ENCODE measurements at regions not wholly inside any gene's neighbourhood (a gene's known extent, or its start where the extent isn't known, plus 50 kb on each side); places are given as distances from the start of the nearest gene placed in this dataset.

DNA sequence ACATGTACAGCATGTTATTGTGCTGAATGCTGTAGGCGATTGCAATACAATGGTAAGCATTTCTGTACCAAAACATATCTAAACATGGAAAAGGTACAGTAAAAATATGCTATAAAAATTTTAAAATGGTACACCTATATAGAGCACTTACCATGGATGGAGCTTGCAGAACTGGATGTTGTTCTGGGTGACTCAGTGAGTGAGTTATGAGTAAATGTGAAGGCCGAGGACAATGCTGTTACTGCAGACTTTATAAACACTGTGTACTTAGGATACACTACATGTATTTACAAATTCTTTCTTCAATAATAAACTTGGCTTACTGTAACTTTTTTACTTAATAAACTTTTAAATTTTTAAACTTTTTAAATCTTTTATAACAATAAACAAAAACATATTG, 473.4 kb upstream of the UBE2E3 start:
- ATAC-seq: no peak
- DNase-seq: no peak
- H3K4me3 ChIP-seq: no peak overlapping the region
- H3K9me3 ChIP-seq: no peaks in the 10 kb centered on the region
- intact Hi-C loops (cut with DNase I, micrococcal nuclease): no loop called here
- TF ChIP-seq, protein P1, sequence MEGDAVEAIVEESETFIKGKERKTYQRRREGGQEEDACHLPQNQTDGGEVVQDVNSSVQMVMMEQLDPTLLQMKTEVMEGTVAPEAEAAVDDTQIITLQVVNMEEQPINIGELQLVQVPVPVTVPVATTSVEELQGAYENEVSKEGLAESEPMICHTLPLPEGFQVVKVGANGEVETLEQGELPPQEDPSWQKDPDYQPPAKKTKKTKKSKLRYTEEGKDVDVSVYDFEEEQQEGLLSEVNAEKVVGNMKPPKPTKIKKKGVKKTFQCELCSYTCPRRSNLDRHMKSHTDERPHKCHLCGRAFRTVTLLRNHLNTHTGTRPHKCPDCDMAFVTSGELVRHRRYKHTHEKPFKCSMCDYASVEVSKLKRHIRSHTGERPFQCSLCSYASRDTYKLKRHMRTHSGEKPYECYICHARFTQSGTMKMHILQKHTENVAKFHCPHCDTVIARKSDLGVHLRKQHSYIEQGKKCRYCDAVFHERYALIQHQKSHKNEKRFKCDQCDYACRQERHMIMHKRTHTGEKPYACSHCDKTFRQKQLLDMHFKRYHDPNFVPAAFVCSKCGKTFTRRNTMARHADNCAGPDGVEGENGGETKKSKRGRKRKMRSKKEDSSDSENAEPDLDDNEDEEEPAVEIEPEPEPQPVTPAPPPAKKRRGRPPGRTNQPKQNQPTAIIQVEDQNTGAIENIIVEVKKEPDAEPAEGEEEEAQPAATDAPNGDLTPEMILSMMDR (IDR thresholded peaks at IDR 0.05): no peak
- H3K4me1 ChIP-seq (ENCODE audit: low read depth): no peaks in the 10 kb centered on the region
- H3K36me3 ChIP-seq (ENCODE audit: low read depth): no peaks in the 10 kb centered on the region

DNA sequence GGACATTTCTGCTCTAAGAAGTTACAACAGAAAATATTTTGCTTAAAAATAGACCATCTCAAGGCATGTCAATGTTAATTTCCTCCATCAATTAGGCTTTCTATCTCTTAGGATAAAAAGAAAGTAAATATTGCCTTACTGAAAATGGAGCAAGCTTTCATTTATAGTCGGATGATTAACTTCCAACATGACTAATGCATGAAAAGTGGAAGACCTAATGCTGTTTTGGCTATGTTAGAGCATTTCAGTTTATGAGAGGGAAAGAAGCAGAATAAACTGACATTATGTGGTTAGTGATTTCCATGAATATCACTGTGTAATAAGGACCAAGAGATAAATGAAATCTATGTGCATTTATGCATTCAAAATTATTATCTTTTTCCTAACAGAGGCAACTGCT, 475.2 kb upstream of the UBE2E3 start:
- TF ChIP-seq, protein P1 (IDR thresholded peaks at IDR 0.05): no peak
- Histone ChIP-seq H3K9me3 (no peaks in the 10 kb centered on the region), H3K4me1 (ENCODE audit: low read depth) (no peaks in the 10 kb centered on the region), H3K36me3 (ENCODE audit: low read depth) (no peaks in the 10 kb centered on the region), H3K4me3 (no peak overlapping the region)
- ATAC-seq (no peak), DNase-seq (no peak)
- intact Hi-C loops (cut with DNase I, micrococcal nuclease): no loop called here

DNA sequence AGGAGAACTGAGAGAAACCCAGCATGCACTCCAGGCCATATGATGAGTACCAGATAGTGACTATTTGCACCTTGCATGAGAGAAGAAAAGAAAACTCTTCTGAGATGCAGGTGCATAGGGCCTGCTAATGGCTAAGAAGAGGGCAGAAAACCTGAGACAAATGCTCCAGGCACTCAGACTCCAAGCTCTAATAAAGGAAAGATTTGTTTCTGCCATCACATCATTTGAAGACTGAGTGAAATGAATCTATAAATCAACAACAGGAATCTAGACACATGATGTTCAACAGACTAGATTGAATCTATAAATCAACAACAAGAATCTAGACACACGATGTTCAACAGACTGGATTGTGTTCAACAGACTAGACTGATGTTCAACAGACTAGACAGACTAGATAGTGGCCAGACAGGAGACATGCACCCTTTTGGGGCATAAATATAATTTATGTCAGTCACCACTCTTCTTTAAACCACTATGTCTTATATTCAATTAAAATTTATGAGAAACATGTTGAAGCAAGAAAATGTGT, 482.7 kb upstream of the UBE2E3 start:
- DNase-seq: no peak
- ATAC-seq: no peak
- intact Hi-C loops (cut with DNase I, micrococcal nuclease): no loop called here
- TF ChIP-seq, protein P1 (IDR thresholded peaks at IDR 0.05): no peak
- Histone ChIP-seq H3K36me3 (ENCODE audit: low read depth) (no peaks in the 10 kb centered on the region), H3K4me1 (ENCODE audit: low read depth) (no peaks in the 10 kb centered on the region), H3K4me3 (no peak overlapping the region), H3K9me3 (no peaks in the 10 kb centered on the region)

DNA sequence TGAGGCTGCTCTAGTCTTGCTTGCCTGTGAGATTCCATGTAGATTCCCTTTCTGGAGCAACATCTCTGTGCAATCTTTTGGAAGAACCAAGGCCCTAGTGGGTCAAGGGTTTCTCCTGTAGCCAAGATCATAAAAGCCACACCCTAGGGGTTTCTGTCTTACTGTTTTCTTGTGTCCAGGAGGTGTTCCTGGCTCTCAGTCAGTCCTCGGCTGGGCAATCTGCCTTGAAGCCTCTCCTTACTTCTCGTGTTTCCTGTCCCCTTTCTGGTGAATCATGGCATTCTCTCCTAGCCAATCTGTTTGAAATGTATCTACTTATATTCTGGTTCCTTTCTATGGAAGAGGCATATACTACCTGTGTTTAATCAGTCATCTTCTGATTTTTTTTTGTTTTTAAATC, 484.8 kb upstream of the UBE2E3 start:
- Histone ChIP-seq H3K4me1 (ENCODE audit: low read depth) (no peaks in the 10 kb centered on the region), H3K4me3 (no peak overlapping the region), H3K36me3 (ENCODE audit: low read depth) (no peaks in the 10 kb centered on the region), H3K9me3 (no peaks in the 10 kb centered on the region)
- ATAC-seq: no peak
- DNase-seq: no peak
- intact Hi-C loops (cut with DNase I, micrococcal nuclease): no loop called here
- TF ChIP-seq, protein P1 (IDR thresholded peaks at IDR 0.05): no peak

DNA sequence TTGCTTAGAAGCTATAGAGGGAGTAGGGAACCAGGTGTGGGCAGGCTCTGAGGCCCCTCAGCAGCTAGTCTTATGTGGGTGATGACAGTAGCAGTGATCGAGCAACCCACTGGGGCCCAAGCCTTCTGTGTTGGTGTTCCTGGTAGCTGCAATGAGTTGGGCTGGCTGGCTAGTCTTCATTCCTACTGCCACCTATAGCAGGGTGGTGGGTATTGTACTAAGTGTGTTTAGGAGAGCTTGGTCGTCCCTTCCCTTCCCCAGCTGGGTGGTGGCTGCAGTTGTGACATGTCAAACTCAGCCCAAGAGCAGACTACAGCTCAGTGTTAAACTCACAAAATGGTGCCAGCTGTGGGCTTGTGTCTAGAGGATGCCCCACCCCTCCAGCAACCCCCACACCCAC, 486.1 kb upstream of the UBE2E3 start:
- no peaks in the 10 kb centered on the region for H3K36me3 ChIP-seq (ENCODE audit: low read depth)
- TF ChIP-seq, protein P1 (IDR thresholded peaks at IDR 0.05): no peak
- no peak for ATAC-seq
- H3K4me3 ChIP-seq: no peak overlapping the region
- H3K9me3 ChIP-seq: no peaks in the 10 kb centered on the region
- H3K4me1 ChIP-seq (ENCODE audit: low read depth): no peaks in the 10 kb centered on the region
- DNase-seq: no peak
- intact Hi-C loops (cut with DNase I, micrococcal nuclease): no loop called here

DNA sequence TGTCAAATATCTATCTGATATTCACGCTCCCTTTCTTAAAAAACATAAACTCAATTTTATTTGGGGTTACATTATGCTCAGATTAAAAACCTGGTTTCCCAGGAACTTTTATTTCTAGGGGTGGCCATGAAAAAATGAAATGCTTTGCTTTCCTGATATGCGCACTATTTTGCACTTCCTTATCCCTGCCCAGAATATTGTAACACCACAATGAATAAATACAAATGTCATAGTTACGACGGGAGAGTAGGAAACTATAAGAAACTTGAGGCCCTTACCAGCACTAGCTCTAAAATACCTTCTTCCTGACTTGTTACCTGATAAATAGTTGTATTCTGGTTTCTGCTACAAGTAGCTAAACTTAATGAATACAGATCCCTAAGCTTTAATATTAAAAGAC, 475.6 kb upstream of the CWC22 start:
- DNase-seq (no peak), ATAC-seq (no peak)
- no peak overlapping the region for H3K4me3 ChIP-seq
- intact Hi-C loops (cut with DNase I, micrococcal nuclease): no loop called here
- H3K4me1 ChIP-seq (ENCODE audit: low read depth): no peaks in the 10 kb centered on the region
- no peaks in the 10 kb centered on the region for H3K9me3 ChIP-seq
- H3K36me3 ChIP-seq (ENCODE audit: low read depth): no peaks in the 10 kb centered on the region
- TF ChIP-seq, protein P1 (IDR thresholded peaks at IDR 0.05): no peak
